PC-9 (cell line): ENCODE measurements at regions not wholly inside any gene's neighbourhood (a gene's known extent, or its start where the extent isn't known, plus 50 kb on each side); places are given as distances from the start of the nearest gene placed in this dataset.

Experiments
- BruUV-seq: library from RNA; stranded (reverse); fragments of 400-500 nt; replicated peaks from 2 replicates; lab custom pipeline; 2021; lab: Mats Ljungman, UMichigan
- CTCF ChIA-PET: fragments of 300-600 bp; sonication (Branson Sonifier 250); formaldehyde crosslinking; loops from one replicate; lab custom pipeline; 2022; ENCODE audit warnings: antibody characterized with exemption; lab: Charles Lee
- POLR2A ChIA-PET: fragments of 300-600 bp; sonication (Branson Sonifier 250); formaldehyde crosslinking; loops from one replicate; lab custom pipeline; 2022; ENCODE audit warnings: antibody characterized with exemption; ENCODE audit not compliant: unreplicated experiment; lab: Charles Lee
- DNase-seq, 2 experiments: peaks; one replicate each; pipeline versions ENCODE4 v3.0.0 to v3.0.0-alpha.2; 2015 to 2022; ENCODE audit warnings: mixed read lengths in 1 of 2
- H2AFZ ChIP-seq: fragments of 200-600 bp; sonication (generic); 2 replicates; pipeline ENCODE4 v1.8.1; 2017; ENCODE audit warnings: antibody characterized with exemption
- H3F3A ChIP-seq: fragments of 200-600 bp; sonication (generic); 2 replicates; pipeline ENCODE4 v1.8.1; 2017; ENCODE audit warnings: antibody characterized with exemption, mild to moderate bottlenecking, low read depth; ENCODE audit not compliant: insufficient read depth
- H3K27ac ChIP-seq: fragments of 200-600 bp; sonication (generic); 2 replicates; pipeline ENCODE4 v1.6.1; 2016; ENCODE audit warnings: mixed run types
- H3K27me3 ChIP-seq: fragments of 200-600 bp; sonication (generic); 2 replicates; pipeline ENCODE4 v1.6.1; 2016; ENCODE audit warnings: low read depth, mixed run types; ENCODE audit not compliant: insufficient read depth
- H3K36me3 ChIP-seq: fragments of 200-600 bp; sonication (generic); 2 replicates; pipeline ENCODE4 v1.6.1; 2016; ENCODE audit warnings: low read depth, mixed run types
- H3K4me1 ChIP-seq: fragments of 200-600 bp; sonication (generic); replicated peaks from 2 replicates; pipeline ENCODE4 v1.6.1; 2016; ENCODE audit warnings: mixed run types; ENCODE audit not compliant: insufficient read depth
- H3K4me2 ChIP-seq: fragments of 200-600 bp; sonication (generic); 2 replicates; pipeline ENCODE4 v1.6.1; 2017; ENCODE audit warnings: mixed run types
- H3K4me3 ChIP-seq: fragments of 200-600 bp; sonication (generic); 2 replicates; pipeline ENCODE4 v1.6.1; 2016; ENCODE audit warnings: mixed run types
- H3K79me2 ChIP-seq: fragments of 200-600 bp; sonication (generic); 2 replicates; pipeline ENCODE4 v1.6.1; 2017; ENCODE audit warnings: low read depth, mixed run types
- H3K9me2 ChIP-seq: fragments of 200-600 bp; sonication (generic); 2 replicates; pipeline ENCODE4 v1.8.1; 2017; ENCODE audit warnings: mild to moderate bottlenecking; ENCODE audit not compliant: insufficient read depth
- H3K9me3 ChIP-seq: fragments of 200-600 bp; sonication (generic); 2 replicates; pipeline ENCODE4 v1.8.1; 2016; ENCODE audit warnings: low read depth; ENCODE audit not compliant: insufficient read depth
- H4K20me1 ChIP-seq: fragments of 200-600 bp; sonication (generic); 2 replicates; pipeline ENCODE4 v1.8.1; 2017; ENCODE audit not compliant: insufficient read depth
- EZH2 ChIP-seq: fragments of 200-600 bp; sonication (generic); IDR thresholded peaks from 2 replicates; pipeline ENCODE4 v1.8.0; 2017; ENCODE audit warnings: antibody characterized with exemption, low read depth
- intact Hi-C: fragments of 100-400 bp; cut with micrococcal nuclease; formaldehyde crosslinking; loops from one replicate; pipeline ENCODE4 v1.10.0; 2022; ENCODE audit not compliant: unreplicated experiment
- TF ChIP-seq, protein P1 (sequence below): fragments of 200-600 bp; sonication (generic); conservative IDR thresholded peaks from 2 replicates; pipeline ENCODE4 v1.6.1; 2017; ENCODE audit warnings: mixed run types, antibody characterized with exemption, mild to moderate bottlenecking, moderate library complexity

- Histone ChIP-seq H3K4me3 (no peak overlapping the region), H3K4me1 (no peaks in the 10 kb centered on the region), H3K9me2 (no peaks in the 10 kb centered on the region), H3K79me2 (no peaks in the 10 kb centered on the region), H2AFZ (no peak overlapping the region), H3K4me2 (no peak overlapping the region), H3F3A (no peaks in the 10 kb centered on the region), H4K20me1 (no peaks in the 10 kb centered on the region), H3K27me3 (peaks cover 78% of the 10 kb centered on the region), H3K9me3 (no peaks in the 10 kb centered on the region), H3K36me3 (no peaks in the 10 kb centered on the region), H3K27ac (no peak overlapping the region)
- intact Hi-C loops = no loop called here
- ChIA-PET POLR2A (no interaction called here), CTCF (no interaction called here)
- no peak for DNase-seq
- TF ChIP-seq, protein P1, sequence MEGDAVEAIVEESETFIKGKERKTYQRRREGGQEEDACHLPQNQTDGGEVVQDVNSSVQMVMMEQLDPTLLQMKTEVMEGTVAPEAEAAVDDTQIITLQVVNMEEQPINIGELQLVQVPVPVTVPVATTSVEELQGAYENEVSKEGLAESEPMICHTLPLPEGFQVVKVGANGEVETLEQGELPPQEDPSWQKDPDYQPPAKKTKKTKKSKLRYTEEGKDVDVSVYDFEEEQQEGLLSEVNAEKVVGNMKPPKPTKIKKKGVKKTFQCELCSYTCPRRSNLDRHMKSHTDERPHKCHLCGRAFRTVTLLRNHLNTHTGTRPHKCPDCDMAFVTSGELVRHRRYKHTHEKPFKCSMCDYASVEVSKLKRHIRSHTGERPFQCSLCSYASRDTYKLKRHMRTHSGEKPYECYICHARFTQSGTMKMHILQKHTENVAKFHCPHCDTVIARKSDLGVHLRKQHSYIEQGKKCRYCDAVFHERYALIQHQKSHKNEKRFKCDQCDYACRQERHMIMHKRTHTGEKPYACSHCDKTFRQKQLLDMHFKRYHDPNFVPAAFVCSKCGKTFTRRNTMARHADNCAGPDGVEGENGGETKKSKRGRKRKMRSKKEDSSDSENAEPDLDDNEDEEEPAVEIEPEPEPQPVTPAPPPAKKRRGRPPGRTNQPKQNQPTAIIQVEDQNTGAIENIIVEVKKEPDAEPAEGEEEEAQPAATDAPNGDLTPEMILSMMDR = no peak
- no peak for TF ChIP-seq EZH2
- no TSS peak for BruUV-seq
These were observed 1518.5 kb downstream of the BRD1 start for GRCh38 chr22:48309115-48309705.

DNA sequence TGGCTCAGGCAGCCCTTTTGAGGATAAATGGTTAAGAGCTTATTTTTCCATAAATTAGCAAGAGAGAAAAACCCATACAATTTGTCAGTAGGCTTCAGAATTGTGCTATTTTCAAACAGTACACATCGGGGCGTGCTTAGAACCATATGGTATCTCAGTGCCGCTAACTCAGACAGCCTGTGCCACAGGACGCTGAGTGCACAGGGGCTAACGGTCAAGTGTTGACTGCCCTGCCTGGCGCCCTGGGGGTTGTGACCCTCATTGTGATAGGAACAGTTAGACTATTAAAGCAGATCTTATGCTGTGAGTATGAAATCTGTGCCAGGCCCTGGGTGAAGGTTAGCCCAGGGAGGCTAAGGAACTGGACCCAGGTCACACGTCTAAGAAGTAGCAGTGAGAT, 1519.7 kb downstream of the BRD1 start:
- ChIA-PET CTCF (no interaction called here), POLR2A (no interaction called here)
- Histone ChIP-seq H3F3A (no peaks in the 10 kb centered on the region), H3K27me3 (peaks cover 83% of the 10 kb centered on the region), H3K4me3 (no peak overlapping the region), H3K36me3 (no peaks in the 10 kb centered on the region), H2AFZ (no peak overlapping the region), H3K9me3 (no peaks in the 10 kb centered on the region), H4K20me1 (no peaks in the 10 kb centered on the region), H3K9me2 (no peaks in the 10 kb centered on the region), H3K79me2 (no peaks in the 10 kb centered on the region), H3K4me1 (no peaks in the 10 kb centered on the region), H3K27ac (no peak overlapping the region), H3K4me2 (no peak overlapping the region)
- TF ChIP-seq, protein P1 = no peak
- TF ChIP-seq EZH2 = no peak
- no peak for DNase-seq
- intact Hi-C loops = no loop called here
- BruUV-seq = no TSS peak

GRCh38 chr22:48306785-48307510, 1520.7 kb downstream of the BRD1 start:
- Histone ChIP-seq H3K4me3 (no peak overlapping the region), H4K20me1 (no peaks in the 10 kb centered on the region), H3K27me3 (peaks cover 92% of the 10 kb centered on the region), H3K9me3 (no peaks in the 10 kb centered on the region), H3K79me2 (no peaks in the 10 kb centered on the region), H3K27ac (no peak overlapping the region), H3K9me2 (no peaks in the 10 kb centered on the region), H3F3A (no peaks in the 10 kb centered on the region), H3K36me3 (no peaks in the 10 kb centered on the region), H3K4me2 (no peak overlapping the region), H3K4me1 (no peaks in the 10 kb centered on the region), H2AFZ (no peak overlapping the region)
- ChIA-PET CTCF (no interaction called here), POLR2A (no interaction called here)
- intact Hi-C loops = no loop called here
- no TSS peak for BruUV-seq
- TF ChIP-seq, protein P1 = no peak
- TF ChIP-seq EZH2 = no peak
- DNase-seq = no peak
